NCI-H82 treated with DMSO at 0.1 percent for 48 hours (cell line): ENCODE measurements at regions not wholly inside any gene's neighbourhood (a gene's known extent, or its start where the extent isn't known, plus 50 kb on each side); places are given as distances from the start of the nearest gene placed in this dataset.
"Not testable (repeated sequence)": the region's sequence is repeated elsewhere in the genome, so short reads cannot be mapped to it uniquely, and the experiment has no call there.

ENCODE experiments used
- DNase-seq: peaks from one replicate; lab custom pipeline; 2025; ENCODE audit not compliant: unreplicated experiment; lab: John Stamatoyannopoulos, UW

DNA sequence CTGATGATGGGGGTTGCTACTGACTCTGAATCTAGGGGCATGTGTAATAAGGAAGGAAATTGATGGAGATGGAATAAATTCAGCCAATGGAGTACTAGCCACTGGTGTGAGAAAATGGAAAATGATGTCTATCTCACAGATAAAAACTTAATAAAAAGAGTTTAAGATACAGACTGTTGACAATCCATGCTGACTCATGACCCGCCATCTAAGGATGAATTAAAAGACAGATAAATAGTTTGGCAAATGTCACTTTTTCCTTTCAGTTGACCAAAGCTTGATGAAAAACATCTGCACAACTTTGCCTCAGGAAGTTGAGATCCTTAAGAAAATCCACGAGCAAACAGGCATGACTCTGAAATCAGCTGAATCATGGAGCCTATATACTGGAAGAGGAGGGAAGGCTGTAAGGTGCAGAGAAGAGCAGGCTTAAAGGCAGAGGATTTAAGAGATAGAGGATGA lies 82.6 kb upstream of the BMP5 start:
- DNase-seq = no peak

DNA sequence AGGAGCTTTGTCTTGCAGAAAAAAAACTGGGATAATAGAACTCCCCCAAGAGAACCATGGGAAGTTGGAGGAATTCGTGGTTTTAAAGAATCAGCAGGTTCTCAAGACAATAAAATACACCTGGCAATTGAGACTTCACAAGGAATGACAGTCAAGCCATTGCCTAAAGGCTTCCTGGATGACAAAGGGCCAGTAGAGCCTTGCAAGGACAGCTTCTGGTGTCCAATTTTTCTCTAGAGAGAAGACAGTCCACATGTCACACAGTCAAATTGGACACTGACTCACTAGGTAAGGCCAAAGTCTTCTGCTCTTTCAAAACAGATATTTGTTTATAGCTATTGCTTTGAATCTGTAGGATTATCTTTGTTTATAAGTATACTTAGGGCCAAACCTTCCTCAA lies 80.3 kb upstream of the BMP5 start:
- DNase-seq = no peak

DNA sequence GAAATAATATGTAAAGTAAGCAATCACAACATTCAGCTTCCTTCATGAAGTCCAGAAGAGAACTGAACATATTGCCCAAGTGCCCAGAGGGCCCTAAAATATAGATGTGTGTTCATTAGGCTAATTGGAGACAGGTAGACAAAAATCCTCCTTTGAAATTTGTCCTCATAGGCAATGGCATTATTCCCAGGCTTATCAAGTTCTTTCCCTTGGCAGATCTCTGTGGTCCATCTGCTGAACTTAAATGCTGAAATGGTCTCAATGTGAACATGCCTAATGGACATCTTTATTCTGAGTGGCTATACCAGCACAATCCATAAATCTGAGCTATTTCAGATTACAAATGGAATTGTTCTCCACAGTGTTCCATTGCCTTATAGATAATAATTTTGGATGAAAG lies 79.0 kb upstream of the BMP5 start:
- no peak for DNase-seq

DNA sequence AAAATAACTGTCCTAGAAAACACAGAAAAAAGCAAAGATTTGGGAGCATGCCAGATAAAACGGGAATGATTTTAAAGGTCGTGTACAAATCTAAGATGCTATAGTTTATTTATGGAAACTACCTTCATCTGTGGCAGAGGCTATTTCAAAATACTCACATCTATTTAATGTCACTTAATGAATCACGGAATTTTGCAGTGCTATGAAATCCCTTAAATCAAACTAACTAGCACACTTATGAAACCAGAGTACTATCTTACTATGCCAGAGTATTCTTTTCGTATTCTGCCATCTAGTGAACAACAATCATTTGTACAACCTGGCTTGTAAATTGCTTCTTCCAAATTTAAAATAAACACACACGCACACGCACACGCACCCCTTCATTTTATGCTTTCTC lies 77.9 kb upstream of the BMP5 start:
- DNase-seq = no peak

DNA sequence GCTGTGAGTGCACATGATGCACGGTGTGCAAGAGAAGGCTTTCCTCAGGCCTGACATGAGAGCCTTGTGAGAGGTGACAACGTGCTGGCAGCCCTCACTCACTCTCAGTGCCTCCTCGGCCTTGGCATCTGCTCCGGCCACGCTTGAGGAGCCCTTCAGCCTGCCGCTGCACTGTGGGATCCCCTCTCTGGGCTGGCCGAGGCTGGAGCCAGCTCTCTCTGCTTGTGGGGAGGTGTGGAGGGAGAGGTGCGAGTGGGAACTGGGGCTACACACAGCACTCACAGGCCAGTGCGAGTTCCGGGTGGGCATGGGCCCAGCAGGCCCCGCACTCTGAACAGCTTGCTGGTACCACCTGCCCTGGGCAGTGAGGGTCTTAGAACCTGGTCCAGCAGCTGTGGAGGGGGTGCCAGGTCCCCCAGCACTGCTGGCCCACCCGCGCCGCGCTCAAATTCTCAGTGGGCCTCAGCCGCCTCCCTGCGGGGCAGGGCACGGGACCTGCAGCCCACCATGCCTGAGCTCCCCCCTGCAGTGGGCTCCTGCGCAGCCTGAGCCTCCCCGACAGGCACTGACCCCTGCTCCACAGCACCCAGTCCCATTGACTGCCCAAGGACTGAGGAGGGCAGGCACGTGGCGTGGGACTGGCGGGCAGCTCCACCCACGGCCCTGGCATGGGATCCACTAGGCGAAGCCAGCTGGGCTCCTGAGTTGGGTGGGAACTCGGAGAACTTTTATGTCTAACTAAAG lies 74.9 kb upstream of the BMP5 start:
- DNase-seq = no peak

DNA sequence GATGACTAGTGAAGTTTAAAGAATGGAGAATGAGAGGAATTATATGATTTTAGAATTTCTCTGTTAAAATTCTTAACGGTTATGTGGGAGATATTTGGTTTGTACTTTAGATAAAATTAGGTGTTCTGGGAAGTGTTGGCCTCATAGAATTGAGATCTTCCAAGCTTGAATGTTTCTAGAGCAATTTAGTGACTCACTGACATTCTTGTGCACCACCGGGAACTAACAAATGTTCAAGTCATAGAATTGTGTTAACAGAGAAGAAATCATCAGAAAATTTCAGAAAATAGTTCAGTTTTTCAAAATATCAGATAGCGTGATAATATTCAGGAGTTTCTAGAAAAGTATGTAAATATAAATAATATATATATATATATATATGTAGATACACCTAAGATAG lies 67.9 kb upstream of the BMP5 start:
- no peak for DNase-seq

DNA sequence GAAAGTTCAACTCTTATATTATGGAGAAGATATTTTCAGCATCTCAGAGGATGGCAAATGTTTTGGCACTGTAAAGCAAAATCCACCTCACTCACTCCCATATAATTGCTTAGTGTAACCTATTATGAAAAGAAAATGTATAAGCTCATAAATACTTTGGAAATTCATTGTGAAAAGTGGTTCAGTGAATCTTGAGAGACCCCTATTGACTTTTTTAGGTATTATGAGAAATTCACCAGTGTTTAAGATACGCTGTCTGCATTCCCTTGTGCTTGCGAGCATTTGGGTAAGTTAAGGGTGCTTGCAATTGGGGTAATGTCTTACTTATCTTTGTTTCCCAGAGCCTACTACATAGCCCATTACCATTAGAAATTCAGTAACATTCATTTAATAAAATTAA lies 66.3 kb upstream of the BMP5 start:
- no peak for DNase-seq

DNA sequence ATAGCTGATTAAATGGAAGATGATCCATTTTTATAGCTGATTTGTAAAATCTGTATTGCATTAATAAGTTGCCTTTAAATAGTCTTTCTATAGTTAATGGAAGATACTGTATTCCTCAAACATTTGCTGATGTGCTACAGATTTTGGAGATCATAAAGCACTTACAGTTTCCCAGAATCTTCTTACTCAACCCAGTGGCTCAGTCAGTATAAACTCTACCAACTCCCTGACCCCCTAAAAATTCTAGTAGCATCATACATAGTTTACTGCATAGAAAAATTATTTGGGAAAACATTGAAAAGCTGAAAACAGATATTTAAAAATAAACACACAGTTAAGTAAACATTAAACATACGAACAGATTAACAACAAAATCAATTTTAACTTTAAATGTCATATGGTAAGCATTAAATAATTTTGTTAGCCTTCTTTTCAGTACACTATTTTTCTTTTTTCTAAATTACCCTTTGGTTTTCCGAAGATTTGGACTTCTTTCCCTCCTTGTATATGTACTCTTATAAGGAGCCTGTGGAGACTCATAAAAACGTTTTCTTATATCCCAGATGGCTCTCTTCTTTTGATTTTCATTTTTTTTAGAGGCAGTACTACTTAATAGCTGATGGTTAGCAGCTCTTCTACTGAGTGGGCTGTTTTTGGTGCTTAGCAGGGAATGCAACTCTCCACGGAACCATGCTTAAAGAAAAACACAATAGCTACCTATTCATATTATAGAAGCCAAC lies 62.7 kb upstream of the BMP5 start:
- no peak for DNase-seq

DNA sequence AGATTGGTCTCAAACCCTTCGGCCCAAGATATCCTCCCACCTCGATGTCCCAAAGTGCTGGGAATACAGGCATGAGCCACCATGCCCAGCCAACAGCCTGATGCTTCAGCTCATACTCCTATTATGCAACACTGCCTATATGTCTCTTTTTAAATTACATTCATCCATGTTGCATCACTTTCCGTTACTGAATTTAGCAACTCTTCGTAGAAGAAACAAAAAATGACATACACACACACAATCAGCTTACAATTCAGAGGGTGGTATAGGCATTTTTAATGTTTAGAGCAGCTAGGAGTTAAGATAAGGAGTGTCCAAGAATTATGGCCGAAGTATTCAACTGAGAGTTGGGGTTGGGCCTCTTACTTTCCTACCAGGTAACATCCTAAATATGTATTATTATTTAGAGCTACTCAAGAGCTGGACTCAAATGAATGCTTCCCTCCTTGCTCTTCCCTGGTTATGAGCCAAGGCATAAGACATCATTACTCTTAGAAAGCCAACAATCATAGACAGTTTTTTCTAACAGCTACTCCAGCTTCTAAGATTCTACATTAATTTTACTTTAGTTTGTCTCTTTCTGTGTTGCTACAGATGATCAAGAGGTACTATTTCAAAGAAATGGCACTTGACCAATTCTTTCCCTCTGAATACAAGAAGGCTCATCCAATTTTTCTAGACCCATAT lies 62.0 kb upstream of the BMP5 start:
- no peak for DNase-seq

DNA sequence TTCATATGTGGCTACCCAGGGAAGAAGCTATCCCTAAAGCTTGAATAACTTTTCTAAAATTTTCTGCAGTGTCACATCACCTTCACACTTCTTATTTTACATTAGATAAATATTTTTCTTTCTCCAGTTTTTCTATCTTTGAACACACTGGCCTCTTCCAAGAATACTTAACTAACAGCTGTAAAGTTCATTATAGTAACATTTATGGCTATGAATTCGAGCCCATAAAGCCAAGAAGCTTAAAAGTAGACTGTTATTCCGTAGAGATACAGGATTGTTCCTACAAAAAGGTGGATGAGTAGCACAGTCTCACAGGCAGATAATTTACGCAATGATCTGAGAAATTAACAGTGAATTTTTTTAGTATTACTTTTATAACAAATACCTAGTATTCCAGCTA lies 55.7 kb upstream of the BMP5 start:
- DNase-seq = no peak

DNA sequence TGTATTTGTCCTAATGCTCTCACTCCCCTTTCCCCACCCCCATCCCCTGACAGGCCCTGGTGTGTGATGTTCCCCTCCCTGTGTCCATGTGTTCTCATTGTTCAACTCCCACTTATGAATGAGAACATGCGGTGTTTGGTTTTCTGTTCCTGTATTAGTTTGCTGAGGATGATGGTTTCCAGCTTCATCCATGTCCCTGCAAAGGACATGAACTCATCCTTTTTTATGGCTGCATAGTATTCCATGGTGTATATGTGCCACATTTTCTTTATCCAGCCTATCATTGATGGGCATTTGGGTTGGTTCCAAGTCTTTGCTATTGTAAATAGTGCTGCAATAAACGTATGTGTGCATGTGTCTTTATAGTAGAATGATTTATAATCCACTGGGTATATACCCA lies 52.3 kb upstream of the BMP5 start:
- DNase-seq = not testable (repeated sequence)

DNA sequence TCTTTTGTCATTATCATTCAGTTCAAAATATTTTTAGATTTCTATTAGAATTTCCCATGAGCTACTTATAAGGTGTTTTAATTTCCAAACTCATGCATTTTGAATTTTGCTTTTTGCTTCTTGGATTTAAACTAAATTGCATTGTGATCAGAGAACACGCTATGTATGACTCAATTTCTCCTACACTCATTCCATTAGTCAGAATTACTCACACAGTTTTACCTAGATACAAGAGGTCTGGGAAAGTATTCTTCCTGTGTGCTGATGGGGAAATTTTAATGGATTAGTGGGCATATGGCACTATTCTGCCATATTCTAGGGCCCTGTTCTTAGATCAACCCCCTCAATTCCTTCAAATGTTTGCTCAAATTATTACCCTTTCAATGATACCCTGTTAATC lies 49.9 kb upstream of the BMP5 start:
- no peak for DNase-seq
